GM12878 (cell line): ENCODE measurements at regions not wholly inside any gene's neighbourhood (a gene's known extent, or its start where the extent isn't known, plus 50 kb on each side); places are given as distances from the start of the nearest gene placed in this dataset.

Experiments used
- EP300 ChIP-seq, 2 experiments: fragments of 150-350 bp in 1 of 2; IDR thresholded peaks; 2 replicates each; pipeline ENCODE4 v1.6.1; 2011 to 2012; ENCODE audit warnings: low read depth in 2 of 2, low read length in 2 of 2, borderline replicate concordance in 1 of 2, improper control_type of control experiment in 1 of 2, inconsistent platforms in 1 of 2; ENCODE audit not compliant: control insufficient read depth in 1 of 2
- MAX ChIP-seq: IDR thresholded peaks from 2 replicates; pipeline ENCODE4 v1.6.1; 2012; ENCODE audit warnings: low read depth, low read length, improper control_type of control experiment
- TF ChIP-seq, protein P1 (sequence below): IDR thresholded peaks from 2 replicates; pipeline ENCODE4 v1.6.1; 2011; ENCODE audit warnings: low read depth, low read length, improper control_type of control experiment, borderline replicate concordance

- TF ChIP-seq MAX (no peak), EP300 (IDR thresholded peaks at IDR 0.05; ENCODE audit: borderline replicate concordance in 1 of 2, control insufficient read depth in 1 of 2, low read depth in 2 of 2, low read length in 2 of 2) (no peak)
- TF ChIP-seq, protein P1, sequence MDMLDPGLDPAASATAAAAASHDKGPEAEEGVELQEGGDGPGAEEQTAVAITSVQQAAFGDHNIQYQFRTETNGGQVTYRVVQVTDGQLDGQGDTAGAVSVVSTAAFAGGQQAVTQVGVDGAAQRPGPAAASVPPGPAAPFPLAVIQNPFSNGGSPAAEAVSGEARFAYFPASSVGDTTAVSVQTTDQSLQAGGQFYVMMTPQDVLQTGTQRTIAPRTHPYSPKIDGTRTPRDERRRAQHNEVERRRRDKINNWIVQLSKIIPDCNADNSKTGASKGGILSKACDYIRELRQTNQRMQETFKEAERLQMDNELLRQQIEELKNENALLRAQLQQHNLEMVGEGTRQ: no peak
These were observed 299.1 kb upstream of the TYRP1 start for GRCh38 chr9:12394105-12394504.
